GM21367 (cell line): ENCODE measurements at regions not wholly inside any gene's neighbourhood (a gene's known extent, or its start where the extent isn't known, plus 50 kb on each side); places are given as distances from the start of the nearest gene placed in this dataset.

Source experiments
- ATAC-seq: cut with Tn5 transposase; IDR thresholded peaks from one replicate; pipeline ENCODE4 v1.9.1; 2021; ENCODE audit not compliant: unreplicated experiment

- no peak for ATAC-seq
Observed at GRCh38 chr11:113529606-113530005, 54.4 kb upstream of the DRD2 start.

- ATAC-seq, result no peak
Observed at GRCh38 chr11:113528982-113529381, 53.8 kb upstream of the DRD2 start.

DNA sequence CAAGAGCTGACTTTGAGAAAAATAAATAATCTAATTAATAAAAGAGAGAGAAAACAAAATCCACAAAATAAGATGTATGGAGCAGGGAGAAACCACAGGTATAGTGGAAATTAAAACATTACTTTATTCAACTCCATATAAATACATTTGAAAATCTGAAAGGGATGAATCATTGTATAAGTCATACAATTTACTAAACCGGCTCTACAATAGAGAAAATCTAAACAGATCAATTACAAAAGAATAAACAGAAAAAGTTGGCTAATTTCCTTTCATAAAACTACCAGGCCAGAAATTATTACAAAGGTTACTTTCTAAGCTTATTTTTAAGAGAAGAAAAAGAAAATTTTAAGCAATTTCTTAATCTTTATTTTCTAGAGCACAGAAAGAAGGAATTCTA, 51.3 kb upstream of the DRD2 start:
- no peak for ATAC-seq
